HG03095 (cell line): ENCODE measurements at regions not wholly inside any gene's neighbourhood (a gene's known extent, or its start where the extent isn't known, plus 50 kb on each side); places are given as distances from the start of the nearest gene placed in this dataset.
"Not testable (repeated sequence)": the region's sequence is repeated elsewhere in the genome, so short reads cannot be mapped to it uniquely, and the experiment has no call there.

Experiments used
- ATAC-seq: cut with Tn5 transposase; IDR thresholded peaks from one replicate; pipeline ENCODE4 v1.9.1; 2021; ENCODE audit warnings: moderate library complexity; ENCODE audit not compliant: unreplicated experiment

GRCh38 chr4:177494791-177495190, 52.6 kb upstream of the AGA start:
- ATAC-seq, result no peak

- not testable (repeated sequence) for ATAC-seq
Observed at GRCh38 chr4:177495626-177496025, 53.4 kb upstream of the AGA start.

- ATAC-seq, result no peak
Observed at GRCh38 chr4:177499537-177499936, 57.3 kb upstream of the AGA start.

GRCh38 chr4:177505171-177505615, 63.0 kb upstream of the AGA start:
- no peak for ATAC-seq

- ATAC-seq, result no peak
Observed at GRCh38 chr4:177508662-177509061, 66.4 kb upstream of the AGA start.

- ATAC-seq, result no peak
Observed at GRCh38 chr4:177509226-177509745, 67.0 kb upstream of the AGA start.

- ATAC-seq, result no peak
Observed at GRCh38 chr4:177511611-177512010, 69.4 kb upstream of the AGA start.

GRCh38 chr4:177512646-177513045, 70.4 kb upstream of the AGA start:
- ATAC-seq, result no peak

GRCh38 chr4:177517862-177518261, 75.6 kb upstream of the AGA start:
- no peak for ATAC-seq

GRCh38 chr4:177519481-177520260, 77.4 kb upstream of the AGA start:
- ATAC-seq, result no peak

GRCh38 chr4:177528620-177529019, 86.4 kb upstream of the AGA start:
- no peak for ATAC-seq

- ATAC-seq, result no peak
Observed at GRCh38 chr4:177530561-177530960, 88.3 kb upstream of the AGA start.

- no peak for ATAC-seq
Observed at GRCh38 chr4:177532358-177532757, 90.1 kb upstream of the AGA start.

- ATAC-seq, result not testable (repeated sequence)
Observed at GRCh38 chr4:177534841-177535240, 92.6 kb upstream of the AGA start.

GRCh38 chr4:177546745-177547144, 104.5 kb upstream of the AGA start:
- no peak for ATAC-seq

GRCh38 chr4:177547985-177548384, 105.7 kb upstream of the AGA start:
- ATAC-seq, result no peak

GRCh38 chr4:177555007-177555574, 112.9 kb upstream of the AGA start:
- no peak for ATAC-seq

GRCh38 chr4:177557416-177557815, 115.2 kb upstream of the AGA start:
- ATAC-seq, result no peak

GRCh38 chr4:177558995-177559394, 116.8 kb upstream of the AGA start:
- no peak for ATAC-seq

GRCh38 chr4:177562163-177562562, 119.9 kb upstream of the AGA start:
- no peak for ATAC-seq

GRCh38 chr4:177562859-177563258, 120.6 kb upstream of the AGA start:
- ATAC-seq, result no peak

GRCh38 chr4:177566691-177567090, 124.5 kb upstream of the AGA start:
- ATAC-seq, result no peak
